KMS-11 (cell line): ENCODE measurements at regions not wholly inside any gene's neighbourhood (a gene's known extent, or its start where the extent isn't known, plus 50 kb on each side); places are given as distances from the start of the nearest gene placed in this dataset.

Source experiments
- H2AFZ ChIP-seq: fragments of 200-600 bp; sonication (generic); 2 replicates; pipeline ENCODE4 v1.6.1; 2016; ENCODE audit warnings: antibody characterized with exemption, mixed run types, low read depth
- H3K27ac ChIP-seq: fragments of 200-600 bp; sonication (generic); 2 replicates; pipeline ENCODE4 v1.6.1; 2016; ENCODE audit warnings: mild to moderate bottlenecking, mixed run types
- H3K27me3 ChIP-seq: fragments of 200-600 bp; sonication (generic); 2 replicates; pipeline ENCODE4 v1.6.1; 2017; ENCODE audit warnings: mild to moderate bottlenecking, low read depth, mixed run types, moderate library complexity; ENCODE audit not compliant: insufficient read depth
- H3K36me3 ChIP-seq: fragments of 200-600 bp; sonication (generic); 2 replicates; pipeline ENCODE4 v1.6.1; 2017; ENCODE audit warnings: mild to moderate bottlenecking, mixed run types; ENCODE audit not compliant: insufficient read depth
- H3K4me1 ChIP-seq: fragments of 200-600 bp; sonication (generic); 2 replicates; pipeline ENCODE4 v1.6.1; 2016; ENCODE audit warnings: mild to moderate bottlenecking, low read depth, mixed run types; ENCODE audit not compliant: poor library complexity, severe bottlenecking
- H3K4me2 ChIP-seq: fragments of 200-600 bp; sonication (generic); 2 replicates; pipeline ENCODE4 v1.7.0; 2016; ENCODE audit warnings: mild to moderate bottlenecking, mixed run types
- H3K4me3 ChIP-seq: fragments of 200-600 bp; sonication (generic); IDR thresholded peaks from 2 replicates; pipeline ENCODE4 v1.6.1; 2017; ENCODE audit warnings: low read depth, low read length, mixed read lengths; ENCODE audit not compliant: insufficient read depth
- H3K79me2 ChIP-seq: fragments of 200-600 bp; sonication (generic); 2 replicates; pipeline ENCODE4 v1.6.1; 2016; ENCODE audit warnings: low read depth, mixed run types; ENCODE audit not compliant: insufficient read depth
- H3K9ac ChIP-seq: fragments of 200-600 bp; sonication (generic); 2 replicates; pipeline ENCODE4 v1.6.1; 2016; ENCODE audit warnings: mild to moderate bottlenecking, mixed run types
- H4K20me1 ChIP-seq: fragments of 200-600 bp; sonication (generic); 2 replicates; pipeline ENCODE4 v1.6.1; 2016; ENCODE audit warnings: mild to moderate bottlenecking, mixed run types; ENCODE audit not compliant: insufficient read depth
- CTCF ChIP-seq: fragments of 200-600 bp; sonication (generic); conservative IDR thresholded peaks from 2 replicates; pipeline ENCODE4 v1.6.1; 2017; ENCODE audit warnings: low read depth, mild to moderate bottlenecking, antibody characterized with exemption, low read length, moderate library complexity, mixed read lengths

- H4K20me1 ChIP-seq: no peaks in the 10 kb centered on the region
- TF ChIP-seq CTCF: peak; percentile 38; the same call in 1 of the 2 replicates
- H3K4me1 ChIP-seq: peaks cover 53% of the 10 kb centered on the region
- peak overlapping the region; percentile 56 for H3K9ac ChIP-seq
- peak overlapping the region; percentile 87 for H3K27ac ChIP-seq
- H3K4me2 ChIP-seq: peak overlapping the region; percentile 86
- H3K27me3 ChIP-seq: no peaks in the 10 kb centered on the region
- H3K4me3 ChIP-seq: peak overlapping the region; percentile 83
- peak overlapping the region; percentile 41; the same call in 1 of the 2 replicates for H2AFZ ChIP-seq
- H3K36me3 ChIP-seq: no peaks in the 10 kb centered on the region
- H3K79me2 ChIP-seq: no peaks in the 10 kb centered on the region
Measured at GRCh38 chr1:187185389-187185788, 356.6 kb downstream of the PLA2G4A start.

GRCh38 chr1:187197685-187198084 lies 368.9 kb downstream of the PLA2G4A start:
- Histone ChIP-seq H3K36me3 (no peaks in the 10 kb centered on the region), H3K9ac (no peak overlapping the region), H3K4me2 (no peak overlapping the region), H2AFZ (no peak overlapping the region), H3K4me3 (no peak overlapping the region), H3K27me3 (no peaks in the 10 kb centered on the region), H3K27ac (no peak overlapping the region), H4K20me1 (no peaks in the 10 kb centered on the region), H3K79me2 (no peaks in the 10 kb centered on the region; the same call in 1 of the 2 replicates), H3K4me1 (no peaks in the 10 kb centered on the region)
- TF ChIP-seq CTCF: no peak

GRCh38 chr1:187203257-187203656 lies 374.5 kb downstream of the PLA2G4A start:
- Histone ChIP-seq H4K20me1 (no peaks in the 10 kb centered on the region), H3K79me2 (no peaks in the 10 kb centered on the region; the same call in 1 of the 2 replicates), H3K4me3 (no peak overlapping the region), H3K9ac (no peak overlapping the region), H3K27me3 (no peaks in the 10 kb centered on the region), H3K4me2 (no peak overlapping the region), H3K36me3 (no peaks in the 10 kb centered on the region), H3K4me1 (no peaks in the 10 kb centered on the region), H3K27ac (no peak overlapping the region), H2AFZ (no peak overlapping the region)
- no peak for TF ChIP-seq CTCF

GRCh38 chr1:187212377-187212776 lies 383.6 kb downstream of the PLA2G4A start:
- Histone ChIP-seq H3K4me3 (no peak overlapping the region), H3K79me2 (no peaks in the 10 kb centered on the region), H3K27me3 (no peaks in the 10 kb centered on the region), H2AFZ (peak overlapping the region; percentile 23; the same call in 1 of the 2 replicates), H3K36me3 (no peaks in the 10 kb centered on the region), H3K27ac (peak overlapping the region; percentile 21), H3K4me1 (peaks cover 38% of the 10 kb centered on the region), H3K9ac (peak overlapping the region; percentile 17; the same call in 1 of the 2 replicates), H4K20me1 (no peaks in the 10 kb centered on the region), H3K4me2 (peak overlapping the region; percentile 53)
- no peak for TF ChIP-seq CTCF
